ENCODE measurements at regions not wholly inside any gene's neighbourhood (a gene's known extent, or its start where the extent isn't known, plus 50 kb on each side); places are given as distances from the start of the nearest gene placed in this dataset.
"Not testable (repeated sequence)": the region's sequence is repeated elsewhere in the genome, so short reads cannot be mapped to it uniquely, and the experiment has no call there.

DNA sequence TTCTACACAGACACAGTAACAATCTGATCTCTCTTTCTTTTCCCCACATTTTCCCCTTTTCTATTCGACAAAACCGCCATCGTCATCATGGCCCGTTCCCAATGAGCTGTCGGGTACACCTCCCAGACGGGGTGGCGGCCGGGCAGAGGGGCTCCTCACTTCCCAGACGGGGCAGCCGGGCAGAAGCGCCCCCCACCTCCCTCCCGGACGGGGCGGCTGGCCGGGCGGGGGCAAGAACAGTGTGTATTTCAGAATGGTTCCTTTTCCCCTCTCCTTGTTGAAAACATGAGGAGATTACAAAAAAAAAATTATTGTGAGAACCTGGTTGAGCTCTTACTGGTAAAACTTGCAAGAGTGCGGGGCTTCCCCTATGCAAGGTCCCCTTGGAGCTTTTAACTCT, 178.0 kb upstream of the GALNT15 start:
- not testable (repeated sequence) for DNase-seq

DNA sequence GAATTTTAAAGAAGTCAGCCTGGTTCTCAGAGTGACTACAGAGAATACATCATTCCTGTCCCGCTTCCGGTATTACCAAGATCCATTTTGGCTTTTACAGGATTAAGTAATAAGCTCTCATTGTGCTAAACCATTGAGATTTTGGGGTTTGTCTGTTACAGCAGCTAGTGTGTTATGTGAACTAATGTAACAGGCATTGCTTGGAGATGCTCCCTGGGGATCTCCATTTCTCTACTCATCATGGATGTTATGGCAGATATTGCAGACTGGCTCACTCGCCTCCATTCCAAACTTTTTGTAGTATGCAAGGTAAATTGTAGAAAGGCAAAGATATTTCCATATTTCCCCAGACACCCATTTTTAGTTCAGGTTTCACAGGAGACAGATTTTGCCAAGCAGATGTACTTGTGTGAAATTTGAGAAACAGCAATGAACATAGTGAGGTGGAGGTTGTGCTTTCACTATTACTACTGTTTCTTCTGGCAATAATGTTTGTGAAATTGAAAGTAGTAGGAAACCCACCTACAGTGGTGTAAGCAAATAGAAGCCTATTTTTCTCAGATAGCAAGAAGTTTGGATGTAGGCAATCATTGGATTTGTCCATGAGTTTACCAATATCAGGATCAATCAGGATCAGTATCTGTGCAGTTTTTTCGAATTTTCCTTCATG, 177.1 kb upstream of the GALNT15 start:
- no peak for DNase-seq

DNA sequence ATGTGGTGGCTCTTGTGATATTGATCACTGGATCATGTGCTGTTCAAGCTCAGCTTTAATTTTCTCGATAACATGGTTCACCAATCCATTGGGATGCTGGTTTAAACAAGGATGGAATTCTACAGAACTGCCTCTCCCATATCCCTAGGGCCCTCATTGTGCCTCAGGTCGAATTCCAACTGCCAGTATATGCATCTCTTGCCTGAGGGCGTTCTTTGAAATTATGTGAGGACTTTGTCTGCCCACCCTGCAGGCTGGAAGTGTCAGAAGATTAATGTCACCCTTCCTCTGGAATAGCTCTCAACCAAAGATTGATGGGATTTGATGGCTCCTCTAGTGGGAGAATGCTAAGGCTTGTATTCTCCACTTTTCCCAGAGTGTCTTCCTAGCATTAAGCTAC, 175.6 kb upstream of the GALNT15 start:
- no peak for DNase-seq

DNA sequence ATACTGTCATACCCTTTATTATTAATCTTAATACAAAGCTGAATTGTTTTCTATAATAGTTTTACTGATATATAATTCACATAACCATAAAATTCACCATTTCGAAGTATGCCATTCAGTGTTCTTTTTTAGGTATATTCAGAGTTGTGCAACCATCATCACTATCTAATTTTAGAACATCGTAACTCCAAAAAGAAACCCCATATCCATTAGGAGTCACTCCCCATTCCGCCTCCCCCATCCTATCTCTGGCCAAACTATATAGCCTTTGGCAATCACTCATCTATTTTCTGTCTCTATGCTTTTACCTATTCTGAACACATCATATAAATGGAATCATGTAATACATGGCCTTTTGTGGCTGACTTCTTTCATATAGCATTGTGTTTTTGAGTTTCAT, 169.7 kb upstream of the GALNT15 start:
- no peak for DNase-seq

DNA sequence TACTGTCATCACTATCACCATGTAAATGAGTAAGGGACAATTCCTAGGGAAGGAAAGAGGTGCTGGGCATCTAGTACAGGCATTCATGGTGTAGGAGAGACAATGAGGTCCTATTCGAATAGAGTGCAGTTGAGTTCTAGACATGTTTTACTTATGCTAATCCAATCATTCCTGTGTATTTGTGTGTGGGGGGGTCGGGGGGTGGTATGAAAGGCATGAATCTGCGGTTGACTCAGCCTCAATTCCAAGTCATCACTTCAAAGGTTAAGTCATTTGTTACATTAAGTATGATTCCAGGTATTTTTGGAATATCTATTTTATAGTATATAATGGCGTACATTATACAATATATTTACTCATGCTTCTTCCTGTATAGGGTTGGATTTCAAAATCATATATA, 163.1 kb upstream of the GALNT15 start:
- no peak for DNase-seq

DNA sequence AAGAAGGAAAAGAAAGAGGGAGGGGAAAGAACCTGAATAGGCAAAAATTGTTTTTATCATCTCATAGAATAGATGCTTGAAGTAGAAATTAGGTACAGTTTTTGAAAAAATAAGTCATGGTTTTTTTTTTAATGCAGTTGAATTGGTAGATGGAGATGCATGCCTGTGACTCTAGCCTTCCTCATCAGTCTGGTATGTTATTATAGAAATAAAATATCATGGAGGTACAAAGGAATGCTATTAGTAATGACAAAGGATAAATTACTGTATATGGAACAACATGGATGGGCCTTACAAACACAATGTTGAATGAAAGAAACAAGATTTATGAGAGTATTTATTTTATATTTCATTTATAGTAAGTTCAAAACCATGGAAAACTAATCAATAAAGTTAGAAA, 162.4 kb upstream of the GALNT15 start:
- no peak for DNase-seq

DNA sequence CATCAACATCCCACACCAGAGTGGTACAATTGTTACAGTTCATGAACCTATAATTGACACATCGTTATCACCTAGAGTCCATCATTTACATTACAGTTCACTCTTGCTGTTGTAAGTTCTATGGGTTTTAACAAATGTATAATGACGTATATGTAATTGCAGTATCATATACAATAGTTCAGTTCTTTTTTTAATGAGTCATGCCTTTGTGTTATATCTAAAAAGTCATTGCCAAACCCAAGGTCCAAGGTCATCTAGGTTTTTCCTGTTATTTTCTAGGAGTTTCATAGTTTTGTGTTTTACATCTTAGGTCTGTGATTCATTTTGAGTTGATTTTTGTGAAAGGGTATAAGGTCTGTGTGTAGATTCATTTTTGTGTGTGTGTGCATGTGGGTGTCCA, 160.9 kb upstream of the GALNT15 start:
- no peak for DNase-seq

DNA sequence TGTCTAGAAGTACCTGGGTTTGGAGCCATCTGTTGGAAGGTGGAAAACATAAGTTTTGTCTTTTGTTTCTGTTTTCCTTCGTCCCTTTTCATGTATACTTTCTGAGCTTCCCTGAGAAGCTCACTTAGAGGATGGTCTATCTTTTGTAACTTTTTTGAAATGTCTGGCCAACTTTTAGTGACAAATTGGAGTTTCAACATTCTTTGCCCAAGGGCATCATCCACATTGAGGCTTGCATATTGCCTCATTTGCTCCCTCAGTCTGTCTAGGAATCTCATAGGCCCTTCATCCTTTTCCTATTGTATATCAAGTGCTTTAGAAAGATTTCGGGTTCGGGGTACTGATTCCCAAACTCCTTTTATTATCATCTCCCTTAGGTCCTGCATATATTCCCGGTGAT, 152.7 kb upstream of the GALNT15 start:
- not testable (repeated sequence) for DNase-seq

DNA sequence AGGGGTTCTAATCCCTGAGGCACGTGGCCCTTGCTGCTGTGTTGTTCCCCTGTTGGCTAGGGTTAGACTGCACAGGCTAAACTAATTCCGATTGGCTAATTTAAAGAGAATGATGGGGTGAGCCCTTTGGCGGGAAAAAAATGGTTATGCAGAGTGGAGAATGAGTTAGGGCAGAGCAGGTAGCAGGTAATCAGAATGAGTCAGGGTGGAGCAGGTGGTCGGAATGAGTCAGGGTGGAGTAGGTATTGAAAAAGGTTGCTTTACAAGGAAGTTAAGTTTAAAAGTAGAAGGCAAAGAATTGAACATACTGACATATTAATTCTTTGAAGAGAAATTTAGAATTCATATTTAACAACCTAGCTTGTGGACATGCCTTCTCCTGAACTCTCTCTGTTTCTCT, 150.6 kb upstream of the GALNT15 start:
- DNase-seq, result not testable (repeated sequence)

DNA sequence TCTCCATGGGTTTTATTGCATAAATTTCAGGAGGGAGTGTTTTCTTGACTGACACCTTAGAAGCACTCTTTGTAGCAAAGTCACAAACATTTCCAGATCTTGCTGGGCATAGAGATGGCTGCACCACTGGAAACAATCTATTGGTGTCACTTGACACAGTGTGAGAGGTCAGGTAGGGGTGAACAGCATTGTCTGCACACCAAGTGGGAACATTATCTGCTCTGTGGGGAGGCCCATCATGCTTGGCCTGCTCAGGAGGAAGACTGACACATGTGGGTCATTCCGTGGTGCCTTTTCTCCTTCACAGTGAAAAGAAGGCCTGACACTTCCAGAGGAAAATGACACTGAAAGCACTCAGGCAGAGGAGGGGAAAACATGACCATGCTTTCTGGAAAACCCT, 149.9 kb upstream of the GALNT15 start:
- no peak for DNase-seq

DNA sequence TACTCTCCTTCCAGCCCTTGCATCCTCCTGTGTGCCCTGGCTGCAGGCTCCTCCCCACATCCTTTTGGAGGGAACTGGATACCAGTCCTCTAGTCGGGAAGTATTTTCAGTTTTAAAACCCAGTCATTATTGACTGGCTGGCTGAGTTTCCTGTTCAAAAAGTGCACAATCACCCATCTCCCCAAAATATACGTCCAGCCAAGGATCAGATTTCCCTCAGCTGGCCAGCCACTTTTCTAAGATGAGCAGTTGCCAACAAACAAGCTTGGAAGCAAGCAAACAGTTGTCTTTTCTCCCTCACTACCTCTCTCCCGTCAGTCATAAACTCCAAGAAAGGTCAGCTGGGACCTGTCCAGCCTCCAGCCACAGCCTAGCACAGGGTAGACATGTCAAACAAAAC, 147.7 kb upstream of the GALNT15 start:
- DNase-seq, result no peak

DNA sequence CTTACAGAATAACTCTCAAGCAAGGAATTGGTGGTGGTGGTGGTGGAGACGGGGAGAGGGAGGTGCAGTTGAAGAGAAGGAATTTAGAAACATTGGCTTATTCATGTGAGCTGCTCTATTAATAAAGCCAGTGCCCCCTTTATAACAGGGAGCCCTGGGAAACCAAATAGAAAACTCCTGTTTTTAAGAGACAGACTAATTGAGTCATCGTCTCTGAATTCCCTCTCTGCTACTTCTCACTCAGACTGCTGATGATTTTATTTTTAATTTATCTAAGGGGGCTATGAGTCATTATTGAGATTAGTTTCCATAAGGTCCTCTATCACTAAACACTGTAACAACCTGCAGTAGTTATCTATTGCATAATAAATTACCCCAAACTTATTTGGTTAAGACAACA, 145.9 kb upstream of the GALNT15 start:
- no peak for DNase-seq

DNA sequence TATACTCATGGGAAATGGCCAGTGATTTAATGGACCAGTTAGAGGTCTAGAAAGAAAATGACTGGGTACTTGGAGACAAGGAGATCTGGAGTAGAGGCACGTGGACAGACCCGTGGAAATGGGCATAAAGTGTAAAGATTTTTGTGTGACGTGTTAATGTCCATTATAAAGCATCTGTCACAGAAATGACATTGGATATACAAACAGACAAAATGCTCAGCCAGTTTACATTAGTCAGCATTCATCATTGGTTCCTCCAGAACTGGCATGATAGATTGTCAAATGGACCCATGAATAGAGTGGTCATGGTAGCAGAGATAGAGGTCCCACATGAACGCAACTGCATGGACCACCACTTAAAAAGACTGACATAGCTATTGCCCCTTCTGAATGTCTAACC, 144.1 kb upstream of the GALNT15 start:
- no peak for DNase-seq

DNA sequence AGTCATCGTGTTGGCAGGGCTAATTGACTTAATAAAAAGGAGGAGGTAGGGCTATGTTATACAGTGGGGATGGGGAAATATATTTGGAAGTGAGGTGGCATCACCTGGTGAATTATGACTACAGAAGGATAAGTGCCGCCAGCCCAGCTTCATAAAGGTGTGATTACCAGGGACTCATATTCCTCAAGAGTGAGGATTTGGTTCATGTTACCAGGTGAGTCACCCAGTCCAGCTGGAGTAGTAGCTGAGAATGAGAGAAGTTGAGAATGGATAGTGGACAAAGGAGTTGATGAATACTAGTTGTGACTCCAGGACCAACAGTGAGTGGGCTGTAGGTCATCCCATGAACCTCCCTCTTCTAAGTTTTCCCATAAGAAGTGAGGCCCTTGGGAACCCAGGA, 143.0 kb upstream of the GALNT15 start:
- no peak for DNase-seq

DNA sequence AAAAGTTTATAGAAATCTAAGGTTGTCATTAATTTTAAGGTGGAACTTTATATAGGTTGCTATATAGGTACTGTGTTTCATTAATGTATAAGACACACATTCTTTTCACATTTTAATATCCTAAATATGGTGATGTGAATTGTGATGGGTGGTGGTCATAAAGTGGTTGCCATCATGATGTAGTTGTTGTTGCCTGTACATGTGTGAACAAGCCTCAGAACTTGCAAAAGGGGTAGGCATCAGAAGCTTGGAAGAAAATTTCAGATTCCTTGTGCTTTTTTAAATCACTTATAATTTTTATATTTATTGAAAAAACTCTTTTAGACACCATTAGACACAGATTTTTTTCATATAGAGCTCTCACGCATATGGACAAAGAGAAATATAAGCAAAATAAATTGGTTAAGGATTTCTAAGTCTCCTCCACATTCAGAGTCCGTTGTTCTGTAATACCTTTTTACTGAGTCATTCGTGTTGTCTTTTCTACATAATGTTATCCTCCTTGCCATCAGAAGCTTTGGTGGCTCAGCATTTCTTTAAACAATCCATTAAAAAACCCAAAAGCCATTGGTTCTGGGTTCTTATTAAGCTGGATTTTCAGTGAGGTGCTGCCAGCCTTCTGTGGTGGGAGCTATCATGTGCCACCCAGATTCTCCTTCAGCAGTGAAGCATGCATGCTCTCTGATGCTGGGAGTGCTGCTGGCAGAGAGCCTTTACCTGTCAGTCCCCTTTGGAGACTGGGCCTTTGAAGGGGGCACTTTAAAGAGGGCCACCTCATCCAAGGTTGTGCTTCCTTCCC, 140.4 kb upstream of the GALNT15 start:
- no peak for DNase-seq

DNA sequence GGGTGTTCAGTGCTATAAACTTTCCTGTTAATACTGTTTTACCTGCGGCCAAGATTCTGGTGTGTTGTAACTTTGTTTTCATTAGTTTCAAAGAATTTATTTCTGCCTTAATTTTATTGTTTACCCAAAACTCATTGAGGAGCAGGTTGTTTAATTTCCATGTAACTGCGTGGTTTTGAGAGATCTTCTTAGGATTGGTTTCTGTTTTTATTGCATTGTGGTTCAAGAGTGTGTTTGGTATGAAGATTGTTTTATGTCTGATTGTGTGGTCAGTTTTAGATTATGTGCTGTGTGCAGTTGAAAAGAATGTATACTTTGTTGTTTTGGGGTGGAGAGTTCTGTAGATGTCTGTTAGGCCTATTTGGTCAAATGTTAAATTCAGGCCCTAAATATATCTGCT, 133.5 kb upstream of the GALNT15 start:
- DNase-seq, result no peak

DNA sequence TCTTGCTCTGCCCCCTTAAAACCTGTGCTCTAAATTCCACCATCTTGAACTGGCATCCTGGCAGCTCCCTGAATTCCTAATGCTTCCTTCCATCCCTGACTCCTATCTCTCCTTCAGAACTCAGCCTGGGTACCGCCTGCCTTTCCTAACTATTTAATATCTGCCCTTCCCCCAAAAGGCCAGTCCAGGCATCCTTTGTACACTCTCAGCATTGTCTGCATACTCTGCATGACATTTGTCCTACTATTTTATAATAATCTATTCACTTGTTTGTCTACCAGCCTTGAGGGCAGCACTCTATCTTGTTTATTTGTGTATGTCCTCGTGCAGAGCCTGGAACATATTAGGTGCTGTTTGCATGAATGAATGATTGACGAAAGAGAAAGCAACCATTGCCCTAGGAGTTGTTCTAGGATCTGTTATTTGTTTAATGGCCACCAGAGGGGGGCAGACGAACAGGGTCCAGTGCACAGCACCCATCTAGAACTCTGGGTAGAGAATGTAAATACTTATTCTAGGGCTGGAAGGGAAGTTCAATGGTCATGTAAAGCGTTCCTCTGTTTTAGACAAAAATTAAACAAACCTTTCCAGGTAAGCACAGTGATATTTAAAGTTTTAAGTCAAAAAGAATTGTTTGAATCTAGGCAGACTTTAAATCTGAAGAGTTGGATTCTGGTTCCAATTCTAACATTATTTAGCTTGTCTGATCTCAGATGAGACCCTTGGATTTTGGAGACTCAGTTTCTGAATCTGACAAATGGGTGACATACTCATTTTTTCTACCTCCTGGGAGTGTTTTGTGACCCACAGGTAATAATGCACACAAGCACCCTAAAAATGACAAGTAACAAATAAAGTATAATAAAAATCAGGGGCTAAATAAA, 125.8 kb upstream of the GALNT15 start:
- DNase-seq, result peak; percentile 29

DNA sequence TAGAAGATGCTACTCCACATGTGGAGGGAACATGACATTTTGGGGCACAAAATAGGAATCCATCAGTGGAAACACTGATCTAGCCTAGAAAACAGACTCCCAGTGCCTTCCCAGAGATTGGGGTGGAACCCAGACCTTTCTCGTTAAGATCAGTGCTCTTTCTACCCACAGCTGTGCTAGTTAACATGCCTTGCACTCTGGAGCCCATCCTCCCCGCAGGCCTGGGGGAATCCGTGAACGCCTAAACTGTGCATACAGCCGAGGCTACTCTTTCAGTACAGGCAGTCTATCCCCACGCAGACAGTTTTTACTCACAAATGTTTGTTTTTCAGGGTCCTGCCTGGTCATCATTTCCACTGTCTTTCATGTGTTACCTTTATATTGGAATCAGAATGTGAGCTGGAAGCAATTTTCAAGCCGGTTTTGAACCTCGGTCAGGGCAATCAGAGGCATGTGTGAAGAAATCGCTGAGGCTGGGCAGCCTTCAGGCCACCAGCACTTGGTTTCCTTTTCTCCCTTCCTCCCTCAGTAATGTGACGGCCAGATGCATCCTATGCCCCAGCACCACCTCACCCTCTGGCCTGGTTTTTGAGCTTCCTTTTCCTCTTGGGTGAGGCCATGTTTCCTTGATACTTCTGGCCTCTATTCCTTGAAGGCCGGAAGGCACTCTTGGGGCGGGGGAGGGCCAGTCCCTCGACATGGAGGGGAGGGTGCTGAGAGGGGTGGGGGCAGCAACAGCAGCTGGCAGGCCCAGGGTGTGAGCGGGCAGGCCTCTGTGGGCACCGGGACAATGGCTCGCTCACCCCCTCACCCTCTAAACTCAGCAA, 123.6 kb upstream of the GALNT15 start:
- no peak for DNase-seq

DNA sequence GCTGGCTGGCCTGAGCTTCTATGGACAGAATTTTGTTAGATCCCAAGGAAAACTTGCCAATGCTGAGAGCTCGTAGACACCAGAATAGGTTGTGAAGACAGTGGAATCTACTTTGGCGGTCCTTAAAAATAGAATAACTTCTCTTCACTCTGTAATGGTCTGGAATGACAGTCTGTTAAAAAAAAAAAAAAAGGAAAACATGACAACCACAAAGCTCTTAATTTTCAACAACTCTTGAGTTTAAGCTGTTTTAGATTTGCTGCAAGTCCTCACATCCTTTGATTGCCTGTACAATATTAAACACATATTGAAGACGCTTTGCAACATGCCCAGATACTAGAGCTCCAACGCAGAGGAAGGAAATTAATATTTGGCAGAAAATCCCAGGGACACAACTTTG, 122.8 kb upstream of the GALNT15 start:
- no peak for DNase-seq

DNA sequence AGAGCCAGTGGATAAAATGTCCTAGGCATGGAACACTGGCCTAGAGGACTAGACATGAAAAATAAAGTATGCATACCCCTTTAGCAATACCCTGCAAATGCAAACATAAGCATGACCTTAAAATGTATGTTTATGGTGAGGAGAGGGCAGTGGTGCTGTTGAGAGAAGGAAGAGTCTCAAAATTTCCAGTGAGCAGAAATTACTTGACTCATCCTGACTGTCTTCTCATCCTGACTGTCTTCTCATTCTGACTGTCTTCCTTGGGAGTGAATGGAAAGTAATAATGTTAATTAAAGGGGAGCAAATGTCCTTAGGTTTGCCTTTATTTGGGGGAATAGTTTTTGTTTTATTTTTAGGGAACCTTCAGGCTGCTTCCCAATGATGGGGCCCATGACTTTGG, 121.5 kb upstream of the GALNT15 start:
- no peak for DNase-seq

DNA sequence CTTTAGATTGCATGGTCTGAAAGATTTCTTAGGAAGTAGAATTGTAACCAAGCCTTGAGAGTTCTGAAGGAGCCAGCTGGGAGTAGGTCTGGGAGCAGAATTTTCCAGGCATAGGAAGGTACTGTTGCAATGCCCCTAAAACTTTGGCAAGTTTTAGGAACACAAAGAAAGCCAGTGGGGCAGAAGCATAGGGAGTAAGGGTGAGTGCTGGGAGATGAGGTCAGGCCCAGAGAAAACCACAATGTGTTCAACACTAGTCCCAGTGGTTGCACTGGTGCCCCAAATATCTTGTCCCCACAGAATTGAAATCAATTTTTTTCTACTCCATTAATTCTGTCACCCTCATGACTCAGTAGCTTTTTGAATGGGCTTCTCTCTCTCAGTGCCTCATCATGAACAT, 120.7 kb upstream of the GALNT15 start:
- no peak for DNase-seq

DNA sequence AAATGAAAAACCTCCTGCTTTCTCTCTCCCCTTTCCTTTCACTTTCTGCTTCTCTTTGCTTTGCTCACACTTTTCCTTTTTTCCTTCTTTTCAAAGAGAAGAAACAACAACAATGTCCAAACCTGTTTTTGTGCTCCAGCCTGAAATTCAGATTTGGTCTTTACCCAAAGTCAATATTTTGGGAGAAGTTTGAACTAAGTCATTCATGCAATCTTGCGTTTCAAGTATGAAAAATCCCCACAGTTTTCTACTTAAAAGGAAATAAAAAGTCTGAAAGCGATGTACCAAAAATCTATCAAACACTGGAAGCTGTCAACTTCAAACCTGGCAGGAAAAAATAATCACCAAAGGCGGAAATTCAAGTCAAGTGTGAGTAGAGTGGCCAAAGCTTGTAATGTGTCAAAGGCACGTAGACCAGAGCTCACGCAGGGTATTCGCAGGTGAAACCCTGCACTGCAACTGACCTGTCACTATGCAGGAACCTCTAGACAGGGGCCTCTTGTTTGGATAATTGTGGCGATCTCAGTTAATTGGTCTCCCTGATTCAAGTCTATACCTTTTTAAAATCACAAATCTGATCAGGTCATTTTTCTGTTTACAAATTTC, 118.8 kb upstream of the GALNT15 start:
- DNase-seq, result no peak
